H1 (cell line): ENCODE measurements at regions not wholly inside any gene's neighbourhood (a gene's known extent, or its start where the extent isn't known, plus 50 kb on each side); places are given as distances from the start of the nearest gene placed in this dataset.

Source experiments
- ASH2L ChIP-seq: fragments of 200-600, 300-600 bp; sonication (generic); IDR thresholded peaks from one replicate; pipeline ENCODE4 v1.7.1; 2017; ENCODE audit warnings: low read length
- BACH1 ChIP-seq: IDR thresholded peaks from 2 replicates; pipeline ENCODE4 v1.6.1; 2012; ENCODE audit warnings: low read length, improper control_type of control experiment
- BRCA1 ChIP-seq: IDR thresholded peaks from 2 replicates; pipeline ENCODE4 v1.6.1; 2012; ENCODE audit warnings: low read depth, low read length, improper control_type of control experiment
- CHD7 ChIP-seq: fragments of 300-600 bp; sonication (generic); IDR thresholded peaks from 2 replicates; pipeline ENCODE4 v1.7.1; 2012; ENCODE audit warnings: low read length, moderate library complexity, mild to moderate bottlenecking, inconsistent platforms; ENCODE audit not compliant: insufficient replicate concordance
- EGR1 ChIP-seq: IDR thresholded peaks from 2 replicates; pipeline ENCODE4 v1.6.1; 2011; ENCODE audit warnings: low read depth, low read length, borderline replicate concordance
- FOSL1 ChIP-seq: IDR thresholded peaks from 2 replicates; pipeline ENCODE4 v1.6.1; 2011; ENCODE audit warnings: mild to moderate bottlenecking, low read depth, low read length, moderate library complexity; ENCODE audit not compliant: insufficient read depth
- HDAC6 ChIP-seq: IDR thresholded peaks from one replicate; pipeline ENCODE4 v1.7.1; 2012; ENCODE audit warnings: low read depth, mild to moderate bottlenecking, inconsistent platforms, low read length, moderate library complexity
- MAFK ChIP-seq: IDR thresholded peaks from 2 replicates; pipeline ENCODE4 v1.6.1; 2012; ENCODE audit warnings: low read depth, mild to moderate bottlenecking, improper control_type of control experiment, low read length
- RBBP5 ChIP-seq: IDR thresholded peaks from 2 replicates; pipeline ENCODE4 v1.7.1; 2012; ENCODE audit warnings: low read depth, mild to moderate bottlenecking, inconsistent platforms, low read length, moderate library complexity, borderline replicate concordance
- RNF2 ChIP-seq: fragments of 200-900, 300-1000 bp; sonication (generic); IDR thresholded peaks from 2 replicates; pipeline ENCODE4 v1.7.1; 2016; ENCODE audit warnings: borderline replicate concordance, low read depth, mild to moderate bottlenecking, antibody characterized with exemption, low read length; ENCODE audit not compliant: poor library complexity, severe bottlenecking; ENCODE audit errors: missing control alignments
- SP2 ChIP-seq: IDR thresholded peaks from 2 replicates; pipeline ENCODE4 v1.6.1; 2012; ENCODE audit warnings: mild to moderate bottlenecking, low read length, inconsistent platforms
- SRF ChIP-seq: IDR thresholded peaks from 2 replicates; pipeline ENCODE4 v1.6.1; 2011; ENCODE audit warnings: mild to moderate bottlenecking, low read depth, low read length, moderate library complexity
- TBP ChIP-seq: IDR thresholded peaks from 2 replicates; pipeline ENCODE4 v1.6.1; 2011; ENCODE audit warnings: low read depth, low read length, improper control_type of control experiment
- YY1 ChIP-seq: IDR thresholded peaks from 2 replicates; pipeline ENCODE4 v1.6.1; 2011; ENCODE audit warnings: low read depth, mild to moderate bottlenecking, low read length

- TF ChIP-seq CHD7 (no peak), BACH1 (no peak), RBBP5 (no peak), SP2 (no peak), BRCA1 (no peak), FOSL1 (no peak), MAFK (no peak), ASH2L (no peak), SRF (no peak), EGR1 (no peak), RNF2 (no peak), TBP (no peak), HDAC6 (no peak), YY1 (no peak)
These were observed 129.7 kb upstream of the FAM83B start (continued) for GRCh38 chr6:54716877-54717276.
